ENCODE measurements at regions not wholly inside any gene's neighbourhood (a gene's known extent, or its start where the extent isn't known, plus 50 kb on each side); places are given as distances from the start of the nearest gene placed in this dataset.

DNA sequence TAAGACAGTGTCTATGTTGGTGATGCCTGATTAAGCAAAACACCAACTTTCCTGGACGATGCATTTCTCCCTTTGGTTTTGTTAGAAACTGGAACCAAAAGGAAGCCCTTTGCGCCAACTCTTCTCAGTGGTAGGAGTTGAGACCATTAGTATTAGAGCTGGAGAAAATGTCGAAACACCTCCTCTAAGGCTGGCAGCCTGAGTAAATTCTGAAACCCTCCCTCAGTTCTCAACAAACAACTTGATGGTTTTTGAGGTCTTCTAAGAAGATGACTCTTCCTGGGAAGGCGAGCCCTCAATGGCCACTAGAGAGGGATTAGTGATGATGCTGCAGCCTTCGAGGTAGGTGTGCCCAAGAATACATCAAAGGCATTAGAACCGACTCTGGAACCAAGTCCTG is 78.4 kb upstream of the CCN6 start:
- Histone ChIP-seq H3K9me3 (no peaks in the 10 kb centered on the region), H3K27me3 (ENCODE audit: insufficient read depth in 3 of 3, low read length in 2 of 3) (peaks cover 0 to 8% (median 0%) of the 10 kb centered on the region in 3 donors), H3K4me1 (no peaks in the 10 kb centered on the region), H3K4me3 (no peak overlapping the region), H3K36me3 (ENCODE audit: insufficient read depth in 1 of 2, low read depth in 1 of 2) (no peaks in the 10 kb centered on the region), H3K27ac (no peak overlapping the region)
- DNase-seq (no peak), ATAC-seq (no peak)
- intact Hi-C loops (cut with DNase I): no loop called here
- 77 to 80% (median 79%) methylated on average over 6 of the region's 6 CpGs for WGBS, 3 donors
- TF ChIP-seq CTCF (IDR thresholded peaks at IDR 0.05): no peak

DNA sequence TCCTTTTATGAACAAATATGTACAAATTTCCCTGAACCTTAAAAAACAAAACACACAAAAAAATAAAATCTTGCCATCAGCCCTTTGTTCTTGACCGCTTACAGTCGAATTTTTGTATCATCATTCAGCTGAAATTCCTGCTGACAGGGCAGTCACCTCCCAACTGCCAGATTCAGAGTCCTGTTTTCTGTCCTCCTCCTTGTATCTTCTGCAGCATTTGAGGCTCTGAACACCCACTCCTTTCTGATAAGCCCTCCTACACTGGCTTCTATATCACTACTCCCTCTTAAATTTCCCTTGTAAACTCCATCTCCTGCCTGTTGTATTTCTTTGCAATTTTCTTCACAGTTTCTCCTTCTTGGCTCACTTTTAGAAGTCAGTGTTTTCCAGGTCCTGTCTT is 77.8 kb upstream of the CCN6 start:
- intact Hi-C loops (cut with DNase I): no loop called here
- H3K4me3 ChIP-seq: no peak overlapping the region
- no peak for TF ChIP-seq CTCF (IDR thresholded peaks at IDR 0.05)
- ATAC-seq: no peak
- no peaks in the 10 kb centered on the region for H3K4me1 ChIP-seq
- H3K27ac ChIP-seq: no peak overlapping the region
- WGBS, 3 donors: 84 to 88% (median 84%) methylated on average over 2 of the region's 2 CpGs
- H3K9me3 ChIP-seq: no peaks in the 10 kb centered on the region
- no peaks in the 10 kb centered on the region for H3K36me3 ChIP-seq (ENCODE audit: insufficient read depth in 1 of 2, low read depth in 1 of 2)
- H3K27me3 ChIP-seq (ENCODE audit: insufficient read depth in 3 of 3, low read length in 2 of 3): peaks cover 0 to 8% (median 0%) of the 10 kb centered on the region in 3 donors
- DNase-seq: no peak

- WGBS, 3 donors: 68 to 79% (median 74%) methylated on average over 3 of the region's 3 CpGs
- H3K4me3 ChIP-seq: no peak overlapping the region
- H3K36me3 ChIP-seq (ENCODE audit: insufficient read depth in 1 of 2, low read depth in 1 of 2): no peaks in the 10 kb centered on the region
- H3K4me1 ChIP-seq: no peaks in the 10 kb centered on the region
- no peaks in the 10 kb centered on the region for H3K9me3 ChIP-seq
- peaks cover 0 to 8% (median 0%) of the 10 kb centered on the region in 3 donors for H3K27me3 ChIP-seq (ENCODE audit: insufficient read depth in 3 of 3, low read length in 2 of 3)
- intact Hi-C loops (cut with DNase I): no loop called here
- ATAC-seq: no peak
- DNase-seq: no peak
- no peak for TF ChIP-seq CTCF (IDR thresholded peaks at IDR 0.05)
- H3K27ac ChIP-seq: no peak overlapping the region
Observed at GRCh38 chr6:111978532-111979149, 75.3 kb upstream of the CCN6 start.

DNA sequence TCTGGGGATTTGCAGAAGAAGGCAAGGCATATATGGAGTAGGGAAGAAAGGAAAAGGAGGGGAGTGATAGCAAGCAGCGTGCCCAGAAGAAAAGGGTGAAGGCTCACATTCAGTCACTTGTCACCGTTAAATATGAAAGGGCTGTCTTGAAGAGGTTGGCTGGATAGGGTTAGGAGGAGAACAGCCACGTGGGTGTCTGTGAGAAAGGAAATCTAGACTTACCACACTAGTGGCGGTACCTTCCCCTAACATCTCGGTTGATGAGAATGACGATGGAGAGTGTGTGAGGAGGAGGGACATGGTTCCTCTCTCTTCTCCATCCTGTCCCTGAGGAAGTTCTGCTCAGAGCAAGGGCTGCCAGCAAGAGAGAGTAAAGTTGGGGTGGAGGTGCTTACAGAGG is 74.3 kb upstream of the CCN6 start:
- H3K27ac ChIP-seq: no peak overlapping the region
- TF ChIP-seq CTCF (IDR thresholded peaks at IDR 0.05): no peak
- ATAC-seq: no peak

DNA sequence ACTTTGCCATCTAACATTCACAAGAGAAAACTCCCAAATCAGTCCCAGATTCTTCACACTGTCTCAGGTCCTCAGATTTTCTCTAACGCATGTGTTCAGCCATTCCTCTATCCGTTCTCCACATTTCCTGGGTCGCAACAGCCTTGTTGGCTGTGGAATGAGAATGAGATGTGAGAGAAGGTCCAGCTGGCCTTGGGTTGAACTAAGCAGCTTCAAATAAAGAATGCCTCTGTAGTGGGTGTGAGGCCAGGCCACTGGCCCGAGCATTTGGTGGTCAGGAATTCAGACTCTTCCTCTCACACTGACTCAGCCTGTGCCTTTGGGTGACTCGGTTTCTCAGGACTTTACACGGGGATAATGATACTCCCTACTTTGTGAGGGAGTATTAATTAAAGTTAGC is 73.8 kb upstream of the CCN6 start:
- DNase-seq (no peak), ATAC-seq (no peak)
- Histone ChIP-seq H3K27ac (no peak overlapping the region), H3K4me3 (no peak overlapping the region), H3K27me3 (ENCODE audit: insufficient read depth in 3 of 3, low read length in 2 of 3) (peaks cover 0 to 8% (median 0%) of the 10 kb centered on the region in 3 donors), H3K4me1 (no peaks in the 10 kb centered on the region), H3K9me3 (no peaks in the 10 kb centered on the region), H3K36me3 (ENCODE audit: insufficient read depth in 1 of 2, low read depth in 1 of 2) (no peaks in the 10 kb centered on the region)
- intact Hi-C loops (cut with DNase I): no loop called here
- no peak for TF ChIP-seq CTCF (IDR thresholded peaks at IDR 0.05)
- 34 to 53% (median 38%) methylated on average over 6 of the region's 6 CpGs for WGBS, 3 donors

More for the DNA sequence above, 74.3 kb upstream of the CCN6 start:
- WGBS, 3 donors: 82 to 89% (median 85%) methylated on average over 6 of the region's 6 CpGs
- H3K4me3 ChIP-seq: no peak overlapping the region
- intact Hi-C loops (cut with DNase I): no loop called here
- H3K27me3 ChIP-seq (ENCODE audit: insufficient read depth in 3 of 3, low read length in 2 of 3): peaks cover 0 to 8% (median 0%) of the 10 kb centered on the region in 3 donors
- no peak for DNase-seq
- no peaks in the 10 kb centered on the region for H3K9me3 ChIP-seq
- no peaks in the 10 kb centered on the region for H3K36me3 ChIP-seq (ENCODE audit: insufficient read depth in 1 of 2, low read depth in 1 of 2)
- no peaks in the 10 kb centered on the region for H3K4me1 ChIP-seq
